Pulmonary artery endothelial cell (primary cell): ENCODE measurements at regions not wholly inside any gene's neighbourhood (a gene's known extent, or its start where the extent isn't known, plus 50 kb on each side); places are given as distances from the start of the nearest gene placed in this dataset.

Source experiments
- DNase-seq: peaks from one replicate; pipeline ENCODE4 v3.0.0-alpha.2; 2011; ENCODE audit warnings: low read depth, low spot score

GRCh38 chr14:86310611-86311010, 780.7 kb downstream of the FLRT2 start:
- no peak for DNase-seq

- no peak for DNase-seq
Observed at GRCh38 chr14:86310148-86310547, 780.2 kb downstream of the FLRT2 start.

GRCh38 chr14:86305058-86305457, 775.1 kb downstream of the FLRT2 start:
- DNase-seq, result no peak

DNA sequence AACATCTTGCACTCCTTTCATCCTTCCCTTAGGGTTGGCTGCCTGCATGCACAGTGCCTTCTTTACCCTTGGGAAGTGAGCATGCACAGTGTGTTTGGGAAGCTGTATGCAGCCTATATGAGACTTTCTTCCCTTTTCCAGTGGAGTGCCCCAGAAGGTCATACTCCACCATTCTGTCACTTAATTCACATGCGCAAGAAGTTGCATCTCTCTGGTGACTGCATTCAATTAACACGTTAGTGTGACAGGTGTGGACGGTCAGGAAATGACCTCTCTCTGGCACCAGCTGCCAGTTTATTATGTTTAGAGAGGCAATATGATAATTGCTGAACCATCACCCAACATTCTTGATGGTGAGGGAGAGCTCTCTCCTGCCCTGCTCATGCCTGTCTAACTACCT, 770.0 kb downstream of the FLRT2 start:
- no peak for DNase-seq

GRCh38 chr14:86296173-86296572, 766.2 kb downstream of the FLRT2 start:
- no peak for DNase-seq

DNA sequence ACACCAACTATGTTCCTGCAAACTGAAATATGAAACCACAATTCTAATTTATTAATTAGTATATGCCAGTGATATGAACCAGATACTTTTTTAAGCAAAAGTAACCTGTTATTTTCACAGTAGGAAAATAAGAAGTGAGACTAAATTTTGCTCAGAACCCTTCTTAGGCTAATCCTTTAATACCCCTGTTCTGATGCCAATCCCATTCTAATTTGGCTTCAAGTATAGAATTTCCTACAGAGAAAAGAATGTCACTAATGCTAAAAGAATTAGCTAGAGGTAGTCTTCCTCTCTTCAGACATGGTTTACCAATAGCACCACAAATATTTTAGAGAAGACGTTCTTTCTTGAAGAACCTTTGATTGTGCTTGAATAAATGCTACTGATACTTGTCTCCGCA, 758.4 kb downstream of the FLRT2 start:
- no peak for DNase-seq

- no peak for DNase-seq
Observed at GRCh38 chr14:86279405-86279804, 749.5 kb downstream of the FLRT2 start.

GRCh38 chr14:86257973-86258372, 728.0 kb downstream of the FLRT2 start:
- DNase-seq, result no peak

DNA sequence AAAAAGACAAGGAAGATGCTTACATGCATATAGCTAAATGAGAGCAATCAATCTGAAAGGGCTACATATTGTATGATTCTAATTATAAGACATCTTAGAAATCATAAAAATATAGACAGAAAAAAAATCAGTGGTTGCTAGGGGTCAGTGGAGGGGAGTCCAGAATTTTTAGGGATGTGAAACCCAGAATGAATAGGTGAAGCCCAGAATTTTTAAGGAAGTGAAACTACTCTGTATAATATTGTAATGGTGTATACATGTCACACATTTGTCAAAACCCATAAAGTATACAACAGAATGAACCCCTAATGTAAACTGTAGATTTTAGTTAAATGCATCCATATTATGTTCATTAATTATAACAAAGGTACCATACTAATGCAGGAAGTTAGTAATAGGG, 713.2 kb downstream of the FLRT2 start:
- DNase-seq, result no peak

DNA sequence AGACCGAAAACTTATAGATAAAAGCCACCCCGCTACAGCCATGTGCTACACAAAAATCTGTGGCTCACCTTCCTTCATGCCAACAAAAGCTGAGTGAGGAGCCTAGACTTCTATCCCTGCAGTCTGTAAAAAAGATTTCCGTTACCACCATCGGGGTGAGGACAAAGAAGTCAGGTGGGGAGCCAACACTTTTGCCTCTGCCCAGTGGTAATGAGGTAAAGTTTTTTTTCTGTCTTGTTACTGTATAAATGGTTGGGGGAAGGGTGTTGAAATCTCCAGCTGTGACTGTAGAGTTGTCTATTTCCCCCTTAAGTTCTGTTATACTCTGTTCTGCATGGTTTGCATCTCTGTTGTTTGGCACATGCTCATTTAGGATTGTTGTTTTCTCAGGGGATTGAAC, 707.8 kb downstream of the FLRT2 start:
- DNase-seq, result no peak

DNA sequence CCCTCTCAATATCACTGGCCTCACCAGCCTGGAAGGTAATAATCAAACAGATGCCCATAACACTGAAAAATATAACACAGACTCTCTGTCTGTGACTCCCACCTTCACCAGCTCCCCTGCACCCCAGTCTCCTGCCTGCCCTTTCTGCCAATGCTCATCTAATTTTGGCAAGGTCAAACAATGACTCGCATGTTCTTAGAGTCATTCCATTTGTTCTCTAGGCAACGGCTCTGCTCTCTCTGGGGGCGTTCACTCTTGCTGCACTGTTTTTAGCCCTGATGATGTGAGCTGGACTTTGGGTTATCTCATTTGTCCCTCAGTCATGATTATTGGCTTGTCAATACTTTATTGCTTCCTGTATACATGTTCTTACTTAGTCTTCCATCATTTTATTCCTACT, 691.8 kb downstream of the FLRT2 start:
- no peak for DNase-seq

GRCh38 chr14:86221000-86221399, 691.1 kb downstream of the FLRT2 start:
- no peak for DNase-seq

- DNase-seq, result no peak
Observed at GRCh38 chr14:86217523-86217922, 687.6 kb downstream of the FLRT2 start.

DNA sequence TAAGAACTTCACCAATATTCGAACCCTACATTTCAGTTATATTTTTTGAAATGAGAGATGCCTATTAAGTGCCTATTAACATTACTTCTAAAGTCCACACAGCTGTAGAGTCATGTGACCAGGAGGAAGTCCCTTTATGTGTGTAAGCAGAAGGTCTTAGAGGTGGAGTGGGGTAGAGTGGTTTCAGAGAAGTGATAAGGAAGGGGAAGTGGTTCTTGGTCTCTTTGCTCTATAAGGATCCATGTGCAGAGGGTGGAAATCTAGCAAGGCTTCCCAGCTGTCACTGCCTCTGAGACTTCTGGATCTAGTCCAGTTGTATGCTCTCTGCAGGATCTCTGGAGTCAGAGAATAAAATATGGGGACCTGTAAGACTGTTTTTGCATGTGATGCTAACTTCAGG, 673.9 kb downstream of the FLRT2 start:
- DNase-seq, result no peak

GRCh38 chr14:86196471-86196870, 666.5 kb downstream of the FLRT2 start:
- no peak for DNase-seq

GRCh38 chr14:86193756-86194155, 663.8 kb downstream of the FLRT2 start:
- no peak for DNase-seq

DNA sequence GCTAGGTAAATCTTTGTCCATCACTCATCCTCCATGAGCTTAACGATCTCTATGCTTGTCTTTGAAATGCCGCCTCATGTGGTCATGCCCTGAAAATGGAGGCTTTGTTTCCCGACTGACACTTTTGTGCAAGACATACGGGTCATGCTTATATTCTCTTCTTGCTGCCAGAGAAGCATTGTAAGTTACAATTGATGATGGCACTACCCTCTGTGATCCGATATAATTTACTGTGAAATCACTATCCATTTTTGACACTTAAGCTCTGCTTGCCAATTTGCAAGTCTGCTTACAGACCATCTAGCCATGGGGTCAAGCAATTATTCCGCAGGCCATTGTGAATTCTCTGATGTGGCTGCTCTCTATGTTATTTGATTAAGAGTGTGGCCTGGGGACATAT, 650.0 kb downstream of the FLRT2 start:
- no peak for DNase-seq

DNA sequence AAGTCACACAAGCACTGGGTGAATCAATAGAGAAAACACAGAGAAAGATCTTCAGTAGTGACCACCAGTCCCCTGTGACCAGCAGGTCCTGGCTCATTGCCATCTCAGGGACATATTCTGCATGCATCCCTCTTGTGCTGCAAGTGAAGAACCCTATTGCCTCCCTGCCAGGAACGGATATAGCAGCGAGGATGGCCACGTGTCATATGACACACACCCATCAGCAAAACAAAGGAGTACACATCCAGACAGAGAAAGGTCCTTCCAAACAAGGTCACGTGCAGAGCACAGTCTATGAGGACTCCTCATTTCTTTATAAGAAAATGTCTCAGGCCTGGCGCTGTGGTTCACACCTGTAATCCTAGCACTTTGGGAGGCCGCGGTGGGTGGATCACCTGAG, 638.4 kb downstream of the FLRT2 start:
- no peak for DNase-seq

DNA sequence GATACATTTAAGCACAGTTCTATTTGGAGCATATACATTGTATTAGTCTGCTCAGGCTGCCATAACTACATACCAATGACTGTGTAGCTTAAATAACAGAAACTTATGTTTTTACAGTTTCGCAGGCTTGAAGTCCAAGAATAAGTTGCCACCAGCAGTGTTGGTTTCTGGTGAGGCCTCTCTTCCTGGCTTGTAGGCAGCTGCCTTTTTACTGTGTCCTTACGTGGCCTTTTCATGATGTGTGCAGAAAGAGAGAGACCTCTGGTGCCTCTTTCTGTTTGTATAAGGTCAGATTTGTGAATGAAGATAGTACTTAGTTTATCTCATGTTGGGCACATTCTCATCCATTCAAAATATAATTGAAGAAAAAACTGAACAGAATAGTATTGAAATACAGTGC, 636.6 kb downstream of the FLRT2 start:
- no peak for DNase-seq

DNA sequence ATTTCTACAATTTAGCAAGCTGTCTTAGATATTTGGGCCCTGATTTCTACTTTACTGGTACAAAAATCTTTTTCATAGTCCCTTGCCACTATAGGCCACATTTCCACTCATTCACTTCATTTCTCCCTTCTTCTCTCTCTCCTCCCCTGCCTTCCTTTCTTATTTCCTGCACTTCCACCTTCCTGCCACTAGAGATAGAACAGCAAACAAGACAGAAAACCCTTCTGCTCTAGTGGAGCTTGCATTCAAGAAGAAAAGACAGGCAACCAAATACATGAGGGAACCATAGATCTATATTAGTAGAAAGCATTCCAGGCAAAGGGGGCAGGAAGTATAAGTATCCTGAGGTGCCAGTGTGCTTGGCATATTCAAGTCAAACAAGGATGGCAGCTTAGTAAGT, 623.5 kb downstream of the FLRT2 start:
- no peak for DNase-seq

DNA sequence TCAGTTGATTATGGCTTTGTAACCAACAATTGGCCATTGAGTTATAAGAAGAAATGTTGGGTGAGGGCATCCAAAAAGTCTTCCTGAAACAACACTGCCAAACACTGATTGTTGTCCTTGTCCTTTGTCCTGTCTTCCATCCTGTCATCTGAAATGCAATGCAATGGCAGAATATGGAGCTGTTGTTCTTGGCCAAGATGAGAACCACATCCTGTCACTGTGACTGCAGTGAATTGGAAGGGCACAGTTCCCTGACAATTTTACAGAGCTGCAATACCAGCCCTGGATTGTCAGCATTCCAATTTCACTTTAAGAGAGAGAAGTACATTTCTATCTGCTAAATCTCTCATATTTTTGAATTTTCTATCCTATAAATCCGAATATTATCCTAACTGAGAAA, 613.3 kb downstream of the FLRT2 start:
- no peak for DNase-seq

DNA sequence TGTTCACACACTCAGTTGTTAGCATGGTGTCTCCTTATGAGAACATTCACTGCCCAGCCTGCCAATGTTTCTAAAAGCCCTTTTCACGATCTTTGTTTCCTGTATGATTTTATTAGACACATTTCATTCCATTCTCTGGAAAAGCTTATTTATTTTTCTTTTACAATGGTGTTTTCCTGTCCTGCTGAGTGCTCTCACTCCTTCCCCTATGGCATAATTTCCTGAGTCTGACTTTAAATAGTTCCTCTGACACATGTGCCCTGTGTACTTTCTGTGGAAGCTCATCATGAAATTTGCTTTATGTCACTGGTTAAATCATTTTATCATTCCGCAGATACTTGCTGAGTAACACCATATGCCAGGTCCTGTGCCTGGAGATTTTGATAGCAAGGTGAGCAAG, 612.0 kb downstream of the FLRT2 start:
- DNase-seq, result no peak

DNA sequence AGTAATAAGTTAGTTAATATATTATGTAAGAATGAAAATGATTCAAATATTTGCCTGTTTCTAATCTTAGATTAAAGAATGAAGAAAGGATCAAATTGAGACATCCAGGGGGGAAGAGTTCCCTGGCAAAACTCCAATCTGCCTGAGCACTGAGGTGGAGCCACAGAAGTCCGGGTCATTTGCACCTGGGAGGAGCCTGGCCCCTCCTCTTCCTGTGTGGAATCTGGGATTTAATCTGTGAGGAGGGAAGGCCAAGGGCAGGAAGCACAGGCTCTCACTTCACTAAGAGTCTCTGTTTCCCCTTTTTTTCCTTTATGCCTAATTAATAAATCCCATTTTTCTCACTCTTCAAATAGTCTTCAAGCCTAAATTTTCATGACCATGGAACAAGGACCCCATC, 599.5 kb downstream of the FLRT2 start:
- DNase-seq, result no peak

DNA sequence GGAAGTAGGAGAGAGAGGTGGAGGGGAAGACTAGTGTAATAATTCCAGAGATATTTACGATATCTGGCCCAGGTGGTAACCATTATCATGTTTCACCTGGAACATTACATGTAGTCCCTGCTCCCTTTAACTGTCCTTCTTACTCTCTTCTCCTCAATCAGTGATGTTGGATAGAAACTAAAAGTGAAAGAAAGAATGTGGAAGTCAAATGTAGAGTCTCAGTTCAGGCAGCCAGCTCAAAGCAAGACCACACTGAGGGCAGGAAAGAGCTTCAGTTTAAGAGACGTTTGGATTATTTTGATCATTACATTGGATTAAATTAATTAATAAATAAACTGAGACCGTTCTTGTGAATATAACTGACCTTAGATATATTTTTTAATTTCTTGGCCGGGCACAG, 594.4 kb downstream of the FLRT2 start:
- DNase-seq, result no peak

DNA sequence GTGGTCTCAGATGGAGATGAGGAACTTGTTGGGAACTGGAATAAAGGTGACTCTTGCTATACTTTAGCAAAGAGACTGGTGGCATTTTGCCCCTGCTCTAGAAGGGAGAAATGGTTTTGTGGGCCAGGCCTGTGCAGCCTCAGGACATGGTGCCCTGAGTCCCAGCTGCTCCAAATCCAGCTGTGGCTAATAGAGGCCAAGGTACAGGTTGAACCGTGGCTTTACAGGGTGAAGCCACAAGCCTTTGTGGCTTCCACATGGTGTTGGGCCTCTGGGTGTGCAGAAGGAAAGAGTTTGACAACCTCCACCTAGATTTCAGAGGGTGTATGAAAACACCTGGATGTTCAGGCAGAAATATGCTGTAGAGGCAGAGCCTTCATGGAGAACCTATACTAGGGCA, 586.0 kb downstream of the FLRT2 start:
- no peak for DNase-seq
